Lower leg skin (tissue), 4 donors: ENCODE measurements at regions not wholly inside any gene's neighbourhood (a gene's known extent, or its start where the extent isn't known, plus 50 kb on each side); places are given as distances from the start of the nearest gene placed in this dataset.

ENCODE experiments used
- DNase-seq, 2 donors: peaks; one replicate each; pipeline ENCODE4 v3.0.0-alpha.2; 2019; ENCODE audit warnings: low spot score in 2 of 2
- H3K4me3 ChIP-seq: fragments of 200-600 bp; sonication (generic); 2 replicates; pipeline ENCODE4 v1.5.1; 2017; ENCODE audit warnings: mild to moderate bottlenecking, low read depth; ENCODE audit not compliant: poor library complexity, severe bottlenecking
- POLR2A ChIP-seq, 2 donors: fragments of 450-650 bp; IDR thresholded peaks; one replicate each; pipeline ENCODE4 v1.6.1; 2016 to 2017; ENCODE audit warnings: antibody characterized with exemption in 2 of 2, mild to moderate bottlenecking in 1 of 2, moderate library complexity in 1 of 2
- WGBS, 2 donors: methylation state at CpG; one replicate each; pipeline ENCODE4 v1.1.5; 2018; 5-methylcytosine and 5-hydroxymethylcytosine counted together
- intact Hi-C: fragments of 100-400 bp; cut with DNase I; formaldehyde crosslinking; loops from one replicate; pipeline ENCODE4 v1.15.0; 2023; ENCODE audit warnings: low total_unique reads
- TF ChIP-seq, protein P1 (sequence below), 3 donors: fragments of 450-650 bp; IDR thresholded peaks; one replicate each; pipeline ENCODE4 v1.5.1; 2016; ENCODE audit warnings: antibody characterized with exemption in 3 of 3, mild to moderate bottlenecking in 3 of 3, moderate library complexity in 2 of 3

DNA sequence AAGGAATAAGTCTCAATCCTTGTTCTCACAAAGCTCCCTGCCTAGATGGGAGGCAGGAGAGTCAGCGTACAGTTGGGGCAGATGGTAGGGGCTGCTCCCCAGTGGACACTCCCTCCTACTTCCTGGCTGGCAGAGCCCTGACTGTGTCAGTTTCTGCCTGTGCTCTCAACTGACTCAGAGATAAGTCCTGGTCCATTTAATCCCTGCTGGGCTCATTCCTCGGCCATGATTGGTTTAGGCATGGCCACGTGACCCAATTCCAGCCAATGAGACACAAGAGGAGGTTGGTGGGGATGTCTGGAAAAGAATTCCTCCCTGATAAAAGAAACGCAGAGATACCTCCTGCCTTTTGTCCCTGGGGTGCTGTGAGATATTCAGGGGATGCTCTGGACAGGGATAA lies 118.1 kb upstream of the SLC6A11 start:
- intact Hi-C loops, result no loop called here
- no peak for DNase-seq
- H3K4me3 ChIP-seq, result no peak overlapping the region
- no peak for TF ChIP-seq POLR2A (IDR thresholded peaks at IDR 0.05)
- TF ChIP-seq, protein P1, sequence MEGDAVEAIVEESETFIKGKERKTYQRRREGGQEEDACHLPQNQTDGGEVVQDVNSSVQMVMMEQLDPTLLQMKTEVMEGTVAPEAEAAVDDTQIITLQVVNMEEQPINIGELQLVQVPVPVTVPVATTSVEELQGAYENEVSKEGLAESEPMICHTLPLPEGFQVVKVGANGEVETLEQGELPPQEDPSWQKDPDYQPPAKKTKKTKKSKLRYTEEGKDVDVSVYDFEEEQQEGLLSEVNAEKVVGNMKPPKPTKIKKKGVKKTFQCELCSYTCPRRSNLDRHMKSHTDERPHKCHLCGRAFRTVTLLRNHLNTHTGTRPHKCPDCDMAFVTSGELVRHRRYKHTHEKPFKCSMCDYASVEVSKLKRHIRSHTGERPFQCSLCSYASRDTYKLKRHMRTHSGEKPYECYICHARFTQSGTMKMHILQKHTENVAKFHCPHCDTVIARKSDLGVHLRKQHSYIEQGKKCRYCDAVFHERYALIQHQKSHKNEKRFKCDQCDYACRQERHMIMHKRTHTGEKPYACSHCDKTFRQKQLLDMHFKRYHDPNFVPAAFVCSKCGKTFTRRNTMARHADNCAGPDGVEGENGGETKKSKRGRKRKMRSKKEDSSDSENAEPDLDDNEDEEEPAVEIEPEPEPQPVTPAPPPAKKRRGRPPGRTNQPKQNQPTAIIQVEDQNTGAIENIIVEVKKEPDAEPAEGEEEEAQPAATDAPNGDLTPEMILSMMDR (IDR thresholded peaks at IDR 0.05), result no peak
- 40 to 67% methylated on average over 4 of the region's 4 CpGs for WGBS, 2 donors

DNA sequence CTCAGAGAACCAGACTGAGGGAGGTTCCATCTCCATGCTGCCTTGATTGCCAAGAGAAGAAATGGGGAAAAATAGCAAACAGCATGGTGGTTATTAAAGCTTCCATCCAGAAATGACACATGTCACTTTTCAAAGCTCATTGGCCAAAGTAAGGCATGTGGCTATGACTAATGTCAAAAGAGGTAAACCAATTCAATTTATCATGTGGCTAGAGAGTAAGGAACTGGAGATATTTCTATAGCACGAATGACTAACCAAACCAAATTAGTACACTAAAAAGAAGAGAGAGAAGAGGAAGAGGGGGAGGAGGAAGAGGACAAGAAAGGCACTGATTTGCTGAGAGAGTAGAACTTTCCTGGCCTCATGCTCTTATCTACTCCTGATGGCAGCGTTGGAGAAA lies 115.2 kb upstream of the SLC6A11 start:
- intact Hi-C loops, result no loop called here
- H3K4me3 ChIP-seq, result no peak overlapping the region
- DNase-seq, result no peak
- no peak for TF ChIP-seq POLR2A (IDR thresholded peaks at IDR 0.05)
- TF ChIP-seq, protein P1 (IDR thresholded peaks at IDR 0.05), result no peak
- 66 to 73% methylated on average over 2 of the region's 2 CpGs for WGBS, 2 donors

DNA sequence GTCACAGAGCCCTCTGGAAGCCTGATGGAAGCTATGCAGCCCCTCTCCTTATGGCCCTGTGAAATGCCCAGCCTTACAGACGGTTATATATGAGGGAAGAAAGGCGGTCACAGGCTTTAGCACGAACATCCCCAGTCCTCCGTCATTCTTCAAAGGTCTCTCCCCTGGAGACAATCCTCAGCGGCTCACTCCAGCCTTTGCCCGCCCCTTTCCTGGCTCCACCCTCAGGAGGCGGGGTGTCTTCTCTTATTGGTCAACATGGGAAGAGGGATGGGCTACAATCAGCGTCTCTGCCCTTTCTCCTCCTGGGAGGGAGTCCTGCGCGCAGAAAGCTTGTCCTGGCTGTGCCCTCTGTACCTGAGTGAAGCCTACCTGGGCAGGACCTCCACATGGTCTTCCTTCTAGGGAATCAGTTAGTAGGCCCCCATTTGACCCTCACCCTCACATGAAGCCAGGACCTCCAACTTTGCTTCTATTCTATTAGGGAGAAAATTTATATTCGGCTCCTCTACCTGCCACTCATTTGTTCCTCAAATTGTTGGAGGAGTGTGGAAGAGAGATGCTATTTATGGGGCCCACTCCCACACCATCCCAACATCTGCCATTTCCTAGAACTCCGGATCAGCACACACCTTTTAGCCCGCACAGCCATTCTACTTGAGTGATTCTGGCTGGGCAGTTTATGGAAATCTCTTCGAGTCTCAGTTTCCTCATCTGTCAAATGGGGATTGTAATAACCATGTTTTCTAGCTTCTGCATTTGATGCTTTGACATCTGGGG lies 112.9 kb upstream of the SLC6A11 start:
- H3K4me3 ChIP-seq, result no peak overlapping the region
- 33 to 36% methylated on average over 14 of the region's 14 CpGs for WGBS, 2 donors
- TF ChIP-seq, protein P1 (IDR thresholded peaks at IDR 0.05), result no peak
- intact Hi-C loops, result no loop called here
- no peak for DNase-seq

DNA sequence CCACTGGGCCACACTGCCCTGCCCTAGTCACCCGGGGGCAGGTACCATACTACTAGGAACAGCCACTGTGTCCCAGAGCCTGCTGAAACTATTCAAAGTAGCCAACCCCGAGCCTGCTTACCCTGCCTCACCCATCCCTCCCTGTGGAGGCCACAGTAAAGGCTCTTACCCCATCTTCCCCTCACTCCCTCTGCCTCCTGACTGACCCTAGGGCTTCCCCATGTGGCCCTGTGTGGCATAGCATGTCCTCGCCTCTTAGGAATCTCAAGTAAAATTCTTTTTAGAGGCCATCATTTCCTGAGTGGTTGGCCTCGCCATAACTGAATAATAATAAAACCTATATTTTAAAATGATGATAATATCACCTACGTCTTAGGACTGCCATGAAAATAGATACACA lies 112.2 kb upstream of the SLC6A11 start:
- DNase-seq, result no peak
- TF ChIP-seq, protein P1 (IDR thresholded peaks at IDR 0.05), result no peak
- TF ChIP-seq POLR2A (IDR thresholded peaks at IDR 0.05), result no peak
- intact Hi-C loops, result no loop called here
- WGBS, 2 donors, result 65 to 71% methylated on average over 5 of the region's 5 CpGs
- H3K4me3 ChIP-seq, result no peak overlapping the region

DNA sequence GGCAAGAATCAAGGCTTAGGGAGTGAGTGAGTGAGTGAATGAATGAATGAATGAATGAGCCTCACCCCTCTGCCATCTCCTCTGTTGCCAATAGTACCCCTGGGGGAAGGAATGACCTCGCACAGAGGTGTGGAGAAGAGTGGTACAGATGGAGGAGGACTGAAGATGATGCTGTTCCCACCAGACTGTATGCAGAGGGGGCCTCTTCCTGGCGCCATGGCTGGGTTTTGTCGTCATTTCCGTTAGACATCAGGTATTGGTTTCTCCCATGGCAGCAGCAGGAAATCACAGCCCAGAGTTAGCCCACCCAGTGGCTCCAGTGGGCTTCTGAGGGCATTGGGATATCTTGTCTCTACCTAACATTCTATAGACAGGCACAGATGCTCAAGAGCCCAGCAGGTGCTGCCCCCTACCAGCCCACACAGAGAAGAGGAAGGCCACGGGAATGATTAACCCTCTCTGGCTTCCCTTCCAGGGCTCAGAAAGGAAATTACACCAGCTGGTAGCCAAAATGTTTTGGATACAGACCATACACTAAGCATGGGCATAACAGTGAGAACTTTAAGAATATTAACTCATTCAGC lies 109.8 kb upstream of the SLC6A11 start:
- intact Hi-C loops, result no loop called here
- 37 to 39% methylated on average over 5 of the region's 5 CpGs for WGBS, 2 donors
- no peak overlapping the region for H3K4me3 ChIP-seq
- DNase-seq, result no peak
- TF ChIP-seq POLR2A (IDR thresholded peaks at IDR 0.05), result no peak
- TF ChIP-seq, protein P1 (IDR thresholded peaks at IDR 0.05), result no peak
